Brain microvascular endothelial cell (primary cell): ENCODE measurements at regions not wholly inside any gene's neighbourhood (a gene's known extent, or its start where the extent isn't known, plus 50 kb on each side); places are given as distances from the start of the nearest gene placed in this dataset.
"Not testable (repeated sequence)": the region's sequence is repeated elsewhere in the genome, so short reads cannot be mapped to it uniquely, and the experiment has no call there.

ENCODE experiments used
- DNase-seq: peaks from one replicate; pipeline ENCODE4 v3.0.0-alpha.2; 2020
- H3K27ac ChIP-seq: fragments of 250-450 bp; sonication (Bioruptor Pico); 2 replicates; pipeline ENCODE4 v1.5.1; 2020; ENCODE audit warnings: mild to moderate bottlenecking, moderate library complexity
- H3K27me3 ChIP-seq: fragments of 250-450 bp; sonication (Bioruptor Pico); replicated peaks from 2 replicates; pipeline ENCODE4 v1.5.1; 2020; ENCODE audit warnings: mild to moderate bottlenecking
- H3K36me3 ChIP-seq: fragments of 250-450 bp; sonication (Bioruptor Pico); replicated peaks from 2 replicates; pipeline ENCODE4 v1.5.1; 2020; ENCODE audit warnings: mild to moderate bottlenecking
- H3K4me3 ChIP-seq: 2 replicates; pipeline ENCODE4 v1.5.1; 2011; ENCODE audit warnings: low read depth, mild to moderate bottlenecking, control low read depth, low read length, moderate library complexity
- CTCF ChIP-seq: IDR thresholded peaks from 2 replicates; pipeline ENCODE4 v1.5.1; 2011; ENCODE audit warnings: low read depth, mild to moderate bottlenecking, moderate library complexity, low read length, control low read depth, inconsistent platforms; ENCODE audit errors: missing control alignments
- in situ Hi-C: cut with HindIII; loops from 2 replicates; pipeline ENCODE4 v1.10.0; 2017; ENCODE audit warnings: low sequenced_read_pairs, low pct_ligation_motif_present

DNA sequence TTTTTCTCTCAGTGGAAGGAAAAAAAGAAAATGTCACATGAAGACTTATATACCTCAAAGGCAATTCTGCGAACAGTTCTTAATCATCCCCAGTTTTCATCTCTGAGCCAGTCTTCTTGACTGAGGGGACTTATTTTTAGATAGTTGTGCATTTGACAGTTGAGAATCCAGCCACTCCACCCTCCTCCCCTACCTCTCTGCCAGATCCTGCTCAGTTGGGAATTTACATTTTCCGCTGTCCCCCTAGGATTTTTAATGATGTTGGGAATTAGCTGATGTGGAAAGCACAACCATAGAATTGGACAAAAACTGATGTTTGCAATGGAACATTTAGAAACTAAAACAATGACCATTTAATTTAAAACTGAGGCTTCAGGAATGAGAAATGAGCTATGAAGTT lies 194.3 kb upstream of the PIK3R1 start:
- Histone ChIP-seq H3K4me3 (no peak overlapping the region), H3K27ac (no peak overlapping the region), H3K36me3 (no peaks in the 10 kb centered on the region), H3K27me3 (no peaks in the 10 kb centered on the region)
- no peak for DNase-seq
- in situ Hi-C loops, result no loop called here
- TF ChIP-seq CTCF, result no peak

GRCh38 chr5:68020461-68020969 lies 195.0 kb upstream of the PIK3R1 start:
- in situ Hi-C loops, H3K27me3 ChIP-seq, H3K27ac ChIP-seq: not testable (repeated sequence)

GRCh38 chr5:68015381-68016302 lies 199.9 kb upstream of the PIK3R1 start:
- no peak overlapping the region for H3K27ac ChIP-seq
- no peaks in the 10 kb centered on the region for H3K27me3 ChIP-seq
- DNase-seq, result no peak
- H3K4me3 ChIP-seq, result no peak overlapping the region
- no peaks in the 10 kb centered on the region for H3K36me3 ChIP-seq
- no peak for TF ChIP-seq CTCF
- in situ Hi-C loops, result no loop called here

More at GRCh38 chr5:68020461-68020969, 195.0 kb upstream of the PIK3R1 start:
- not testable (repeated sequence) for H3K36me3 ChIP-seq, DNase-seq, H3K4me3 ChIP-seq

DNA sequence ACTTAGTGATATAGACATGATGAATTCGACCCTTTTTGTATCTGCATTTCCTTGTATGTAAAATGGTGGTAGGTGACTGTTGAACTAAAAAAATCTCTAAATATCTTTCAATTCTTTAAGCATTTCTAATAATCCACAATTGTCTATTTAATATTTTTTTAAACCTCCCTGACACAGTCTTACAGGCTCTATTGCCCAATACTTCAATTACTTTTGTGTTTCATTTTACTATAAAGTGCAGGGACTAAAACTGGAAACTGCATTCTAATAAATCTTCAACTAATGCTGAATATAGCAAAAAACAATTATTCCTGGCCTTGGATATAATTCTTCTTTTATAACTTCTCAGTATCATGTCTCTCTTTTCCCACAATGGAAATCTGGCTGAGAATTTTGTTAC lies 202.7 kb upstream of the PIK3R1 start:
- no peak for TF ChIP-seq CTCF
- Histone ChIP-seq H3K36me3 (no peaks in the 10 kb centered on the region), H3K27ac (peak overlapping the region; percentile 56), H3K27me3 (no peaks in the 10 kb centered on the region), H3K4me3 (no peak overlapping the region)
- in situ Hi-C loops, result no loop called here
- no peak for DNase-seq

- TF ChIP-seq CTCF, result no peak
- in situ Hi-C loops, result no loop called here
- no peaks in the 10 kb centered on the region for H3K36me3 ChIP-seq
- H3K27me3 ChIP-seq, result no peaks in the 10 kb centered on the region
- H3K27ac ChIP-seq, result peak overlapping the region; percentile 56
- no peak overlapping the region for H3K4me3 ChIP-seq
- no peak for DNase-seq
Observed at GRCh38 chr5:68012429-68012828, 203.1 kb upstream of the PIK3R1 start.

GRCh38 chr5:68011801-68012200 lies 203.8 kb upstream of the PIK3R1 start:
- Histone ChIP-seq H3K36me3 (no peaks in the 10 kb centered on the region), H3K4me3 (no peak overlapping the region), H3K27ac (peak overlapping the region; percentile 56), H3K27me3 (no peaks in the 10 kb centered on the region)
- peak; percentile 86 for DNase-seq
- TF ChIP-seq CTCF, result no peak
- in situ Hi-C loops, result no loop called here
